GM19455 (cell line): ENCODE measurements at regions not wholly inside any gene's neighbourhood (a gene's known extent, or its start where the extent isn't known, plus 50 kb on each side); places are given as distances from the start of the nearest gene placed in this dataset.
"Not testable (repeated sequence)": the region's sequence is repeated elsewhere in the genome, so short reads cannot be mapped to it uniquely, and the experiment has no call there.

Experiments used
- ATAC-seq: cut with Tn5 transposase; IDR thresholded peaks from one replicate; pipeline ENCODE4 v1.9.1; 2021; ENCODE audit not compliant: unreplicated experiment

DNA sequence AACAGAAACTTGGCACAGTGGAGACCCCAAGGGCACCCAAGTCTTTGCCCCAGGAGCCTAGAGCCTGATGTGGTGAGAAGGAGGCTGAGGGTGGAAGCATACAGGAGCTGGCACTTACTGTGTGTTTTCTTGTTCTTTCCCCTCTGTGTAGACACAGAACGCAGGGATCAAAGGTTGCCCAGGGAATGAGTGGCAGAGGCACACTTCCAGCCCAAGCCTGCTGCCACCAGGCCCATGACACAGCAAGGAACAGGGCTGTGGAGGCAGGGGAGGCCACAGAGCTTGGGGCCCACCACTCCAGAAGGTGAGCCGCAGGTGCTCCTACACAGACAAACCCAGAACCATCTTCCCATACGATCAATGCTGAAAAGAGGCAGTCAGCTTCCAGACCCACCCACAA lies 73.9 kb upstream of the S1PR3 start:
- no peak for ATAC-seq

DNA sequence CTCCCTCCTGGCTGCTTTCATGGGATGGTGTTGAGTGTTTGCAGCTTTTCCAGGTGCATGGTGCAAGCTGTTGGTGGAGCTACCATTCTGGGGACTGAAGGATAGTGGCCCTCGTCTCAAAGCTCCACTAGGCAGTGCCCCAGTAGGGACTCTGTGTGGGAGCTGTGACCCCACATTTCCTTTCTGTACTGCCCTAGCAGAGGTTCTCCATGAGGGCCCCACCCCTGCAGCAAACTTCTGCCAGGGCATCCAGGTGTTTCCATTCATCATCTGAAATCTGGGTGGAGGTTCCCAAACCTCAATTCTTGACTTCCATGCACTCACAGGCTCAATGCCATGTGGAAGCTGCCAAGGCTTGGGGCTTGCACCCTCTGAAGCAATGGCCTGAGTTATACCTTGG lies 72.7 kb upstream of the S1PR3 start:
- not testable (repeated sequence) for ATAC-seq

GRCh38 chr9:88920645-88921044 lies 70.6 kb upstream of the S1PR3 start:
- no peak for ATAC-seq

- ATAC-seq = peak; percentile 61
These were observed 69.2 kb upstream of the S1PR3 start for GRCh38 chr9:88922091-88922490.

DNA sequence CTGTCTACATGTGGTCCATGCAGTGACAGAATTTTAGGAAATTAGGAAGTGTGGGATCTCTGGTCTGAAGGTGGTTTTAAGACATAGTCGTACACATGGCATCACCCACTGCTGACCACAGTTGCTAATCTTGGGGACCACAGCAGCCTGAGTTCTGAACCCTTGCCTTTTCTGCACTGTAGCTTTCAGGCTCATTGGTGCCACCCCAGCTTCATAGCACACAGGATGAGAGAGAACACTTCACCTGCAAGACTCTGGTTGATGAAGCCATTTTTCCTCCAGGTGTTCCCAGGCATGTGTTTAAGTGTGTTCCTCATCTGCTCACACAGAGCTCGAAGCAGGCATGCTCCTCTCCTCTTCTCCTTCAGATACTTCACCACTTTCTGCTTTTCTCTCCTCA lies 68.2 kb upstream of the S1PR3 start:
- no peak for ATAC-seq

- no peak for ATAC-seq
These were observed 67.5 kb upstream of the S1PR3 start for GRCh38 chr9:88923653-88924288.

DNA sequence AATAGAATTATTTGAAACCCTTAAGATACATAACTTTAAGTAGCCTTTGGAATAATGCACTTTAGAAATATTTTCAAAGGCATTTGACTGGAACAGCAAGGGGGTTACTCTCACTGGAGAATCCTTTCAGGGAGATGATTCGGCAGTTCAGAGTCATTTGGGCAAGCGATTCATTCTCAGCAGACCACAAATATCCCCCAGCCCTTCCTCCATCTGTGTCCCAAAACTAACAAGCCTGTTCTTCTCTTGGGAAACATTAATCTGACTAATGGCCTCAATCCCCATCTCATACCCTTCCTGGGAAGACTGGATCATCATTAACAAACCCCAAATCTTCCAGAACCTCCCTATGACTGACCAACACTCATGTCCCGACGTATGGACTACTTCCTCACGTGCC lies 65.8 kb upstream of the S1PR3 start:
- no peak for ATAC-seq

GRCh38 chr9:88926781-88927505 lies 64.3 kb upstream of the S1PR3 start:
- ATAC-seq = no peak

- no peak for ATAC-seq
These were observed 63.8 kb upstream of the S1PR3 start for GRCh38 chr9:88927510-88927909.

- no peak for ATAC-seq
These were observed 60.6 kb upstream of the S1PR3 start for GRCh38 chr9:88930716-88931115.

- no peak for ATAC-seq
These were observed 58.5 kb upstream of the S1PR3 start for GRCh38 chr9:88932766-88933165.

DNA sequence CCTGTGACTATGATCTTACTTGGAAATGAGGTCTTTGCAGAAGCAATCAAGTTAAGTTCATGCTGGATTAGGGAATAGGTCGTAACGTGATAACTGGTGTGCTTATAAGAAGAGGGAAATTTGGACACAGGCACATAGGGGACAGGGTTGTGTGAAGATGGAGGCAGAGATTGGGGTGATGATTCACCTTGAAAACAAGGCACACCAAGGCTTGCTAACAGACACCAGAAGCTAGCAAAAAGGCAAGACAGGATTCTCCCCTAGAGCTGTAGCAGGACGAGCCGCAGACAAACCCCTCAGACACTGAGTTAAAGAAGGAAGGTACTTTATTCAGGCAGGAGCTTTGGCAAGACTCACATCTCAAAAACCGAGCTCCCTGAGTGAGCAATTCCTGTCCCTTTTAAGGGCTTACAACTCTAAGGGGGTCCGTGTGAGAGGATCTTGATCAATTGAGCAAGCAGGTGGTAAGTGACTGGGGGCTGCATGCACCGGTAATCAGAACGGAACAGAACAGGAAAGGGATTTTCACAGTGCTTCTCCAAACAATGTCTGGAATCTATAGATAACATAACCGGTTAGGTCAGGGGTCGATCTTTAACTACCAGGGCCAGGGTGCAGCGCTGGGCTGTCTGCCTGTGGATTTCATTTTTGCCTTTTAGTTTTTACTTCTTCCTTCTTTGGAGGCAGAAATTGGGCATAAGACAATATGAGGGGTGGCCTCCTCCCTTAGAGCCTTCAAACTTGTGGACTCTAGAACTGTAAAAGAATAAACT lies 57.5 kb upstream of the S1PR3 start:
- ATAC-seq = no peak

DNA sequence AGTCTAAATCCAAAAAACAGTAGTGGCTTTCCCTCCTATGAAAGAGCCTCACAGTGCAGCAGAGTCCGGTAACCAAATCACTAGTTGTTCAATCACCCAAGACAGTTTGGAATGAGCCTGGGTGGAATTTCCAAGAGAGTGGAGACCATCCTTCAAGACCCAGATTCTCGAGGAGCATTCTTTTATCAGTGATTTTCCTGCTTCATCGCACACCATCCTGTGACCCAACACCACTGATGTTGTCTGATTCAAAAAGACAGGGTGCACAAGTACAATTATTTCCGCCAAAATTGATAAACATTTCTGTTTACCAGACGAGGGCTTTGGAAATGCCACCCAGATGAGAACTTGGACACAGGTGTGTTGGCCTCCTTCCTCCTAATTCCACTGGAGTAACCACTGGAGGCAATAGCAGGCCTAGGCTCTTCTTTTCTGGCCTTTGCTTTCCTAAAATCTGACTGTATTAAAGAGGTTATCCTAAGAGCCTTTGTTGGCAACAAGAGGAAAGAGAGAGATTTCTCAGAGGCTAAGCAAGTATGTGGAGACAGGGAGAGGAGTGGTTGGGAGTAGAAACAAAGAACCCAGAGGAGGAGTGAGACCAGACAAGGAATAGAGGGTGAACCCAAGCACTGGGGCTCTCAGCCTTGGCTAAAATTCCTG lies 56.3 kb upstream of the S1PR3 start:
- no peak for ATAC-seq

DNA sequence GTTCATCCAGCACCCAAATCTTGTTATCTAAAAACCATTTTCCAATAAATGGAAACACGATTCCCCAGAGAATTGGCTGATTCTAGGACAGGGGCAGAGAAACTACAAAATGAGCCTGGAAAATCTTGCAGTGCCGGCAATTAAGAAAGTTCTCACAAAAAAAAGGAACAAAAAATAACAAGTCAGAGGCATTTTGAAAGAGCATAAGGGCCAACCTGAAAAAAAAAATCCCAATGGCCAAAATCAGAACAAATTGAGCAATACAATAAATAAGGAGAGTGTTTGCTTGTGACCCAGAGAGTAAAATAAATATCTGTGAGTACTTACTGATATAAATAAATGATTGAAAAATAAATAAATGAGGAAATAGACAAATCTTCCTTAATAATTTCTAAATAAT lies 55.1 kb upstream of the S1PR3 start:
- no peak for ATAC-seq

DNA sequence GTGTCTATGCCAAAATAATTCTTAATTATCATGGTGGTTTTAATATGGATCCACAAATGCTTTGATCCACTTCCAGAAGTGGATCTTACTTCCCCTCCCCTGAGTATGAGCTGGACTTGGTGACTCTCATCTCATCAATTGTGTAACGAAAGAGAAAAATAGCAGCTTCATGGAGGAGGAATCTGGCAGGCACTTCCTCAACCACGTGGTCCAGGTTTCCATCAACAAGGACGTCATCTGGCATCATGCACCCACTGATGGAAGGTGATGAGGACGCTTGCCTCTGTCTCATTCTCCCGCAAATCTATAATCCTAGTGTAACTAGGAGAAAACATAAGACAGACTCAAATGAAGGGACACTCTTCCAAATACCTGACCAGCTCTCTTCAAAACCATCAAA lies 54.6 kb upstream of the S1PR3 start:
- no peak for ATAC-seq

DNA sequence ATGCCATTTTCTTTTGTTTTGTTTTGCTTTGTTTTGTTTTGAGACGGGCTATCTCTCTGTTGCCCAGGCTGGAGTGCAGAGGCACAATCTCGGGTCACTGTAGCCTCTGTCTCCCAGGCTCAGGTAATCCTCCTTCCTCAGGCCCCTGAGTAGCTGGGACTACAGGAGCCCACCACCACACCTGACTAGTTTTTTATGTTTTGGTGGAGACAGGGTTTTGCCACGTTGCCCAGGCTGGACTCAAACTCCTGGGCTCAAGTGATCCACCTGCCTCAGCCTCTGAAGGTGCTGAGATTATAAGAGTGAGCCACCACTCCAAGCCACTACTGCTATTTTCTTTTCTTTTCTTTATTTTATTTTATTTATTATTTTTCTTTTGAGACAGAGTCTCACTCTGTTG lies 54.0 kb upstream of the S1PR3 start:
- no peak for ATAC-seq

DNA sequence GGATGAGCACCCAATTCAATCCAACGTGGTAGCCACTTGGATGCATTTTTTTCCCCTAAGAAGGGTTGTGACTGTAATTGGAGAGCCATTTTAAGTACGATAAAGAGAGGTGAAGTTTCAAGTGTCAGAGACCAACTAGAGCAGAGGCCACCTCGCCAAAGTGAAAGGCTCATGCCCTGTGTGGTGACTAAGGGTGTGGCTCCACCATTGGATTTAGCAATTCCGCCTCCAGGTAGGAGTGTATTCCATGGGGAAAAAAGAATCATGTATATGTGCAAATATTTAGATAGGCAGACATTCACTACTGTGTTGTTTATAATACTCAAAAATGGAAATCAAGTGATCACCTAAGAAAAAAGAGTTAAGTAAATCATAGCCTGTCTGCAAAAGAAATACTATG lies 53.1 kb upstream of the S1PR3 start:
- ATAC-seq = no peak
